ENCODE measurements at regions not wholly inside any gene's neighbourhood (a gene's known extent, or its start where the extent isn't known, plus 50 kb on each side); places are given as distances from the start of the nearest gene placed in this dataset.
"Not testable (repeated sequence)": the region's sequence is repeated elsewhere in the genome, so short reads cannot be mapped to it uniquely, and the experiment has no call there.

- no TSS peak for BruUV-seq (replicated peaks)
- no peak overlapping the region for H3K27ac ChIP-seq (ENCODE audit: extremely low read length, insufficient read depth, low read length)
- intact Hi-C loops (cut with micrococcal nuclease; ENCODE audit: unreplicated experiment) (no loop called here), in situ Hi-C loops (cut with HindIII; ENCODE audit: extremely low pct_ligation_motif_present, low pct_unique_long_range_greater_than_20kb) (no loop called here)
- H3K9ac ChIP-seq (ENCODE audit: insufficient read depth, low read depth, low read length): no peak overlapping the region
- H3K4me3 ChIP-seq (replicated peaks in 1 of 3; ENCODE audit: insufficient read depth in 1 of 3, low read depth in 2 of 3, low read length in 3 of 3): no peak overlapping the region
- FAIRE-seq: no peak
- H3K9me3 ChIP-seq (ENCODE audit: low read length): no peaks in the 10 kb centered on the region
- H3K27me3 ChIP-seq (ENCODE audit: control insufficient read depth in 1 of 2, insufficient read depth in 2 of 2, low read length in 2 of 2): no peaks in the 10 kb centered on the region
- POLR2A ChIA-PET: no interaction called here
- no peak overlapping the region for H2AFZ ChIP-seq (ENCODE audit: low read length)
- WGBS (ENCODE audit: low lambda C conversion rate): 0% methylated on average over 2 of the region's 2 CpGs
- no peak for DNase-seq (ENCODE audit: low spot score)
- no peak for ATAC-seq
- no peaks in the 10 kb centered on the region for H4K20me1 ChIP-seq (ENCODE audit: insufficient read depth, low read length)
- CTCF ChIA-PET (ENCODE audit: low intra/inter-chr PET ratio, low total read pairs): no interaction called here
- TF ChIP-seq ZMYM4 (CRISPR knock-in tag; IDR thresholded peaks at IDR 0.05) (no peak), FOXK1 (CRISPR knock-in tag; IDR thresholded peaks at IDR 0.05; ENCODE audit: borderline replicate concordance, low read depth) (no peak), HNF4A (CRISPR knock-in tag; IDR thresholded peaks at IDR 0.05) (no peak), ELF1 (CRISPR knock-in tag; IDR thresholded peaks at IDR 0.05) (no peak), NR2C2 (CRISPR knock-in tag; IDR thresholded peaks at IDR 0.05; ENCODE audit: borderline replicate concordance) (no peak), ZNF121 (CRISPR knock-in tag; IDR thresholded peaks at IDR 0.05) (no peak)
- TF ChIP-seq, protein P1, sequence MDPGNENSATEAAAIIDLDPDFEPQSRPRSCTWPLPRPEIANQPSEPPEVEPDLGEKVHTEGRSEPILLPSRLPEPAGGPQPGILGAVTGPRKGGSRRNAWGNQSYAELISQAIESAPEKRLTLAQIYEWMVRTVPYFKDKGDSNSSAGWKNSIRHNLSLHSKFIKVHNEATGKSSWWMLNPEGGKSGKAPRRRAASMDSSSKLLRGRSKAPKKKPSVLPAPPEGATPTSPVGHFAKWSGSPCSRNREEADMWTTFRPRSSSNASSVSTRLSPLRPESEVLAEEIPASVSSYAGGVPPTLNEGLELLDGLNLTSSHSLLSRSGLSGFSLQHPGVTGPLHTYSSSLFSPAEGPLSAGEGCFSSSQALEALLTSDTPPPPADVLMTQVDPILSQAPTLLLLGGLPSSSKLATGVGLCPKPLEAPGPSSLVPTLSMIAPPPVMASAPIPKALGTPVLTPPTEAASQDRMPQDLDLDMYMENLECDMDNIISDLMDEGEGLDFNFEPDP (CRISPR knock-in tag; conservative IDR thresholded peaks at IDR 0.05): no peak
- no peaks in the 10 kb centered on the region for H3K36me3 ChIP-seq (replicated peaks in 1 of 2; ENCODE audit: control insufficient read depth in 1 of 2, insufficient read depth in 2 of 2, low read length in 2 of 2)
- H3K4me2 ChIP-seq (ENCODE audit: low read depth, low read length): no peak overlapping the region
- no peaks in the 10 kb centered on the region for H3K4me1 ChIP-seq (ENCODE audit: insufficient read depth, low read length)
- H3K79me2 ChIP-seq (ENCODE audit: insufficient read depth, low read length): no peaks in the 10 kb centered on the region
Observed at GRCh38 chr6:8837343-8837742, 402.0 kb upstream of the SLC35B3 start.

DNA sequence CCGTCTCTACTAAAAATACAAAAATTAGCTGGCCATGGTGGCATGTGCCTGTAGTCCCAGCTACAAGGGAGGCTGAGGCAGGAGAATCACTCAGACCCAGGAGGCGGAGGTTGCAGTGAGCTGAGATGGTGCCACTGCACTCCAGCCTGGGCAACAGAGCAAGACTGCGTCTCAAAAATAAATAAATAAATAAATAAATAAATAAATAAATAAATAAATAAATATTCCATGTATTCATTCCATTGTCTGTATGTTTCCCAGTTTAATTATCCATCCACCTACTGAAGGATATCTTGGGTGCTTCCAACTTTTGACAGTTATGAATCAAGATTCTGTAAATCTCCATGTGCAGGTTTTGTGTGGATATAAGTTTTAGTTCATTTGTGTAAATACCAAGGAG is 397.4 kb upstream of the SLC35B3 start:
- FAIRE-seq; DNase-seq (ENCODE audit: low spot score); ATAC-seq; H3K4me1 ChIP-seq (ENCODE audit: insufficient read depth, low read length); intact Hi-C loops (cut with micrococcal nuclease; ENCODE audit: unreplicated experiment); POLR2A ChIA-PET; H4K20me1 ChIP-seq (ENCODE audit: insufficient read depth, low read length); CTCF ChIA-PET (ENCODE audit: low intra/inter-chr PET ratio, low total read pairs); H3K4me2 ChIP-seq (ENCODE audit: low read depth, low read length); H3K79me2 ChIP-seq (ENCODE audit: insufficient read depth, low read length); H3K27ac ChIP-seq (ENCODE audit: extremely low read length, insufficient read depth, low read length); BruUV-seq (replicated peaks); H3K36me3 ChIP-seq (replicated peaks in 1 of 2; ENCODE audit: control insufficient read depth in 1 of 2, insufficient read depth in 2 of 2, low read length in 2 of 2); H3K4me3 ChIP-seq (replicated peaks in 1 of 3; ENCODE audit: insufficient read depth in 1 of 3, low read depth in 2 of 3, low read length in 3 of 3); H3K9ac ChIP-seq (ENCODE audit: insufficient read depth, low read depth, low read length); H2AFZ ChIP-seq (ENCODE audit: low read length); in situ Hi-C loops (cut with HindIII; ENCODE audit: extremely low pct_ligation_motif_present, low pct_unique_long_range_greater_than_20kb); H3K27me3 ChIP-seq (ENCODE audit: control insufficient read depth in 1 of 2, insufficient read depth in 2 of 2, low read length in 2 of 2); H3K9me3 ChIP-seq (ENCODE audit: low read length): not testable (repeated sequence)
- 23% methylated on average over 3 of the region's 3 CpGs for WGBS (ENCODE audit: low lambda C conversion rate)

All from HepG2 (cell line).